ENCODE measurements at regions not wholly inside any gene's neighbourhood (a gene's known extent, or its start where the extent isn't known, plus 50 kb on each side); places are given as distances from the start of the nearest gene placed in this dataset.

- TF ChIP-seq POLR2A (IDR thresholded peaks at IDR 0.05) (no peak), CTCF (IDR thresholded peaks at IDR 0.05 in 4 of 5, conservative IDR thresholded peaks at IDR 0.05 in 1 of 5) (no peak)
Measured at GRCh38 chr6:94323853-94324252, 904.5 kb upstream of the EPHA7 start.

Data from gastrocnemius medialis (tissue), 4 donors.